Gastroesophageal sphincter (tissue), 3 donors: ENCODE measurements at regions not wholly inside any gene's neighbourhood (a gene's known extent, or its start where the extent isn't known, plus 50 kb on each side); places are given as distances from the start of the nearest gene placed in this dataset.

ENCODE experiments used
- POLR2A ChIP-seq, 2 donors: fragments of 450-650 bp; IDR thresholded peaks; one replicate each; pipeline ENCODE4 v1.6.1; 2017; ENCODE audit warnings: antibody characterized with exemption in 2 of 2, mild to moderate bottlenecking in 2 of 2, moderate library complexity in 1 of 2
- POLR2AphosphoS5 ChIP-seq: sonication (generic); formaldehyde crosslinking; IDR thresholded peaks from one replicate; pipeline ENCODE4 v1.6.1; 2017; ENCODE audit warnings: antibody characterized with exemption
- TF ChIP-seq, protein P1 (sequence below), 4 experiments: fragments of 200-600 bp in 2 of 4; fragments of 450-650 bp in 2 of 4; sonication (generic) in 1 of 4; IDR thresholded peaks; one replicate each; pipeline ENCODE4 v1.5.1; 2017 to 2019; ENCODE audit warnings: antibody characterized with exemption in 4 of 4, mild to moderate bottlenecking in 2 of 4, moderate library complexity in 2 of 4

DNA sequence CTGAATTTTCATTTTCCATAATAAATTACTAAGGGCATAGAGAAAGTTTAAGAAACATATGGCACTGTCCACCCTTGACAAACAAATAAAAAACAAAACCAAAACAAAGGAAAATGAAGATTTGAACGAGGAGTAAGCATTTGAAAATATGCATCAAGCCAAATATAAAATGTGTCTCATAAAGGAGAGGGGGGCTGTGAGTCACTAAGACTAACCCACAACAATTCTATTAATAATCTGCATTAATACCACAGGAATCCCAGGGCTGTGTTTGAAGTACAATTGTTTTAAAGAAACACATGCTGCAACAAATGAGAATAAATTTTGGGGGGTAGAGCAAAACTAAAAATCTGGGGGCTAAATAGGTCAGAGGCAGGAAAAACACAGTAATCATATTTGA is 53.8 kb upstream of the STK17B start:
- TF ChIP-seq POLR2AphosphoS5 (no peak), POLR2A (IDR thresholded peaks at IDR 0.05) (no peak)
- TF ChIP-seq, protein P1, sequence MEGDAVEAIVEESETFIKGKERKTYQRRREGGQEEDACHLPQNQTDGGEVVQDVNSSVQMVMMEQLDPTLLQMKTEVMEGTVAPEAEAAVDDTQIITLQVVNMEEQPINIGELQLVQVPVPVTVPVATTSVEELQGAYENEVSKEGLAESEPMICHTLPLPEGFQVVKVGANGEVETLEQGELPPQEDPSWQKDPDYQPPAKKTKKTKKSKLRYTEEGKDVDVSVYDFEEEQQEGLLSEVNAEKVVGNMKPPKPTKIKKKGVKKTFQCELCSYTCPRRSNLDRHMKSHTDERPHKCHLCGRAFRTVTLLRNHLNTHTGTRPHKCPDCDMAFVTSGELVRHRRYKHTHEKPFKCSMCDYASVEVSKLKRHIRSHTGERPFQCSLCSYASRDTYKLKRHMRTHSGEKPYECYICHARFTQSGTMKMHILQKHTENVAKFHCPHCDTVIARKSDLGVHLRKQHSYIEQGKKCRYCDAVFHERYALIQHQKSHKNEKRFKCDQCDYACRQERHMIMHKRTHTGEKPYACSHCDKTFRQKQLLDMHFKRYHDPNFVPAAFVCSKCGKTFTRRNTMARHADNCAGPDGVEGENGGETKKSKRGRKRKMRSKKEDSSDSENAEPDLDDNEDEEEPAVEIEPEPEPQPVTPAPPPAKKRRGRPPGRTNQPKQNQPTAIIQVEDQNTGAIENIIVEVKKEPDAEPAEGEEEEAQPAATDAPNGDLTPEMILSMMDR (IDR thresholded peaks at IDR 0.05) = no peak
